OCI-LY7 (cell line): ENCODE measurements at regions not wholly inside any gene's neighbourhood (a gene's known extent, or its start where the extent isn't known, plus 50 kb on each side); places are given as distances from the start of the nearest gene placed in this dataset.

ENCODE experiments used
- CTCF ChIP-seq: fragments of 200-600 bp; sonication (generic); conservative IDR thresholded peaks from 2 replicates; pipeline ENCODE4 v1.5.1; 2014; ENCODE audit warnings: mild to moderate bottlenecking, antibody characterized with exemption, low read length, moderate library complexity, mixed read lengths
- EZH2phosphoT487 ChIP-seq: fragments of 200-600 bp; sonication (generic); IDR thresholded peaks from 2 replicates; pipeline ENCODE4 v1.6.1; 2018; ENCODE audit warnings: low read depth, borderline replicate concordance, mild to moderate bottlenecking, mixed run types, antibody characterized with exemption, low read length, moderate library complexity, mixed read lengths

- TF ChIP-seq CTCF (no peak), EZH2phosphoT487 (no peak)
Observed at GRCh38 chr5:56498759-56499395, 265.7 kb upstream of the ANKRD55 start.
